A549 (cell line): ENCODE measurements at regions not wholly inside any gene's neighbourhood (a gene's known extent, or its start where the extent isn't known, plus 50 kb on each side); places are given as distances from the start of the nearest gene placed in this dataset.

Experiments
- ATAC-seq, 2 experiments: fragments of 200-7000 bp in 1 of 2; fragments of >200 bp in 1 of 2; cut with Nextera tagmentation in 1 of 2; cut with Tn5 transposase in 1 of 2; 3 replicates each; pipeline versions ENCODE4 v1.8.0 to v1.9.1; 2018 to 2020; ENCODE audit warnings: mild to moderate bottlenecking in 1 of 2, moderate library complexity in 1 of 2
- CTCF ChIA-PET: fragments of 300-600 bp; sonication (Branson Sonifier 250); formaldehyde crosslinking; extraction: SDS; loops from one replicate; lab custom pipeline; 2021; ENCODE audit warnings: antibody characterized with exemption, inconsistent platforms; lab: Yijun Ruan, JAX
- POLR2A ChIA-PET: fragments of 350-600 bp; formaldehyde crosslinking; extraction: SDS; loops from one replicate; lab custom pipeline; 2021; ENCODE audit warnings: antibody characterized with exemption, inconsistent platforms; lab: Yijun Ruan, JAX
- DNase-seq, 2 experiments: peaks; one replicate each; pipeline versions ENCODE4 v3.0.0 to v3.0.0-alpha.2; 2011 to 2016; ENCODE audit warnings: low read depth in 1 of 2, low spot score in 1 of 2
- FAIRE-seq: peaks from 2 replicates; lab custom pipeline; 2011; peaks lifted over from hg19 to GRCh38; lab: Jason Lieb, UNC
- H3K27ac ChIP-seq, 2 experiments: fragments of >200 bp; sonication (Bioruptor Twin); formaldehyde crosslinking; 3 replicates each; pipeline ENCODE4 v1.5.1; 2016 to 2017
- H3K4me1 ChIP-seq: fragments of >200 bp; sonication (Bioruptor Twin); formaldehyde crosslinking; 3 replicates; pipeline ENCODE4 v1.6.1; 2016
- H3K4me2 ChIP-seq: fragments of >200 bp; sonication (Bioruptor Twin); formaldehyde crosslinking; 3 replicates; pipeline ENCODE4 v1.6.1; 2016
- H3K4me3 ChIP-seq: fragments of >200 bp; sonication (Bioruptor Twin); formaldehyde crosslinking; 3 replicates; pipeline ENCODE4 v1.5.1; 2016
- H3K9me3 ChIP-seq: fragments of >200 bp; sonication (Bioruptor Twin); formaldehyde crosslinking; 3 replicates; pipeline ENCODE4 v1.6.1; 2016
- BCL3 ChIP-seq: fragments of >200 bp; sonication (Bioruptor Twin); formaldehyde crosslinking; IDR thresholded peaks from 3 replicates; pipeline ENCODE4 v1.6.1; 2016
- BHLHE40 ChIP-seq: IDR thresholded peaks from 2 replicates; pipeline ENCODE4 v1.6.1; 2012; ENCODE audit warnings: low read depth, low read length, inconsistent platforms
- CHD2 ChIP-seq: fragments of 150-350 bp; IDR thresholded peaks from 2 replicates; pipeline ENCODE4 v1.6.1; 2014; ENCODE audit warnings: low read length; ENCODE audit not compliant: partially characterized antibody
- CHD4 ChIP-seq: fragments of 200-600 bp; sonication (generic); IDR thresholded peaks from 2 replicates; pipeline ENCODE4 v1.6.1; 2016; ENCODE audit warnings: antibody characterized with exemption, mild to moderate bottlenecking, borderline replicate concordance
- E2F6 ChIP-seq: IDR thresholded peaks from 2 replicates; pipeline ENCODE4 v1.6.1; 2012; ENCODE audit warnings: low read depth, borderline replicate concordance
- EHMT2 ChIP-seq: fragments of 200-600 bp; sonication (generic); IDR thresholded peaks from 2 replicates; pipeline ENCODE4 v1.6.1; 2016; ENCODE audit warnings: antibody characterized with exemption, low read depth, mild to moderate bottlenecking, moderate library complexity
- ELK1 ChIP-seq: fragments of 150-350 bp; IDR thresholded peaks from 2 replicates; pipeline ENCODE4 v1.6.1; 2014; ENCODE audit warnings: low read depth, mild to moderate bottlenecking, low read length
- ESRRA ChIP-seq: fragments of 150-350 bp; IDR thresholded peaks from 2 replicates; pipeline ENCODE4 v1.6.1; 2014; ENCODE audit warnings: mild to moderate bottlenecking, low read length, borderline replicate concordance
- FOSB ChIP-seq: fragments of 250-450 bp; sonication (Bioruptor Pico); IDR thresholded peaks from 2 replicates; pipeline ENCODE4 v1.5.0; 2020; ENCODE audit warnings: mild to moderate bottlenecking, moderate library complexity
- FOXS1 ChIP-seq: fragments of 250-450 bp; sonication (Bioruptor Pico); IDR thresholded peaks from 2 replicates; pipeline ENCODE4 v1.5.0; 2020; ENCODE audit warnings: mild to moderate bottlenecking, moderate library complexity
- GATA3 ChIP-seq: IDR thresholded peaks from 2 replicates; pipeline ENCODE4 v1.6.1; 2012; ENCODE audit warnings: borderline replicate concordance
- HDAC2 ChIP-seq: fragments of 200-600 bp; sonication (generic); IDR thresholded peaks from 2 replicates; pipeline ENCODE4 v1.6.1; 2016
- HES2 ChIP-seq: fragments of >200 bp; sonication (Bioruptor Twin); formaldehyde crosslinking; IDR thresholded peaks from 2 replicates; pipeline ENCODE4 v1.6.1; 2016
- HEYL ChIP-seq: fragments of 250-450 bp; sonication (Bioruptor Pico); IDR thresholded peaks from 2 replicates; pipeline ENCODE4 v1.8.0; 2021; ENCODE audit warnings: mild to moderate bottlenecking, moderate library complexity
- HOXB13 ChIP-seq: fragments of 250-450 bp; sonication (Bioruptor Pico); IDR thresholded peaks from 2 replicates; pipeline ENCODE4 v1.5.0; 2020; ENCODE audit warnings: low read depth, mild to moderate bottlenecking, moderate library complexity
- JUNB ChIP-seq: fragments of >200 bp; sonication (Bioruptor Twin); formaldehyde crosslinking; IDR thresholded peaks from 2 replicates; pipeline ENCODE4 v1.6.1; 2016
- KDM1A ChIP-seq: fragments of 200-600 bp; sonication (generic); IDR thresholded peaks from 2 replicates; pipeline ENCODE4 v1.6.1; 2016; ENCODE audit warnings: low read depth, mild to moderate bottlenecking
- MAX ChIP-seq: IDR thresholded peaks from 2 replicates; pipeline ENCODE4 v1.6.1; 2012
- MYC ChIP-seq: IDR thresholded peaks from 2 replicates; pipeline ENCODE4 v1.6.1; 2012; ENCODE audit warnings: mild to moderate bottlenecking, inconsistent platforms, low read length, improper control_type of control experiment, borderline replicate concordance
- NPAS2 ChIP-seq: fragments of 250-450 bp; sonication (Bioruptor Pico); IDR thresholded peaks from 2 replicates; pipeline ENCODE4 v1.8.0; 2022; ENCODE audit warnings: mild to moderate bottlenecking, moderate library complexity, borderline replicate concordance
- PBX3 ChIP-seq: IDR thresholded peaks from 2 replicates; pipeline ENCODE4 v1.6.1; 2012
- PHF8 ChIP-seq: fragments of 200-600 bp; sonication (generic); IDR thresholded peaks from 2 replicates; pipeline ENCODE4 v1.6.1; 2016; ENCODE audit warnings: low read depth, mild to moderate bottlenecking, antibody characterized with exemption, moderate library complexity, borderline replicate concordance
- POLR2AphosphoS2 ChIP-seq: conservative IDR thresholded peaks from 2 replicates; pipeline ENCODE4 v1.6.1; 2012; ENCODE audit warnings: low read length, improper control_type of control experiment, inconsistent platforms
- TFCP2L1 ChIP-seq: fragments of 250-450 bp; sonication (Bioruptor Pico); IDR thresholded peaks from 2 replicates; pipeline ENCODE4 v1.5.0; 2021; ENCODE audit warnings: mild to moderate bottlenecking
- TP53 ChIP-seq: fragments of 250-450 bp; sonication (Bioruptor Pico); IDR thresholded peaks from 2 replicates; pipeline ENCODE4 v1.5.0; 2021; ENCODE audit warnings: mild to moderate bottlenecking, moderate library complexity
- USF2 ChIP-seq: fragments of 450-650 bp; IDR thresholded peaks from 2 replicates; pipeline ENCODE4 v1.6.1; 2014; ENCODE audit warnings: antibody characterized with exemption
- WGBS: methylation state at CpG from one replicate; pipeline ENCODE4 v1.1.6; 2017; ENCODE audit errors: missing lambda C conversion rate; 5-methylcytosine and 5-hydroxymethylcytosine counted together

GRCh38 chr14:38350102-38350501, 94.2 kb upstream of the CLEC14A start:
- Histone ChIP-seq H3K27ac (no peak overlapping the region), H3K4me3 (no peak overlapping the region), H3K4me2 (no peak overlapping the region), H3K4me1 (no peaks in the 10 kb centered on the region), H3K9me3 (no peaks in the 10 kb centered on the region)
- ChIA-PET POLR2A (no interaction called here), CTCF (no interaction called here)
- WGBS = 0% methylated on average over 1 of the region's 1 CpG
- DNase-seq = no peak
- no peak for FAIRE-seq
- no peak for TF ChIP-seq POLR2AphosphoS2
- no peak for TF ChIP-seq TP53 (CRISPR knock-in tag)
- TF ChIP-seq USF2 = no peak
- TF ChIP-seq MAX = no peak
- no peak for ATAC-seq

- no peak overlapping the region for H3K27ac ChIP-seq
Measured at GRCh38 chr14:38342803-38343202, 86.9 kb upstream of the CLEC14A start.

GRCh38 chr14:38339696-38340095, 83.8 kb upstream of the CLEC14A start:
- no peaks in the 10 kb centered on the region for H3K4me1 ChIP-seq
- H3K4me3 ChIP-seq = no peak overlapping the region
- FAIRE-seq = no peak
- no peak for DNase-seq
- 72% methylated on average over 1 of the region's 1 CpG for WGBS
- no peak overlapping the region for H3K27ac ChIP-seq
- TF ChIP-seq CHD4 = no peak
- TF ChIP-seq CHD2 = no peak
- TF ChIP-seq PHF8 = no peak
- no peak for TF ChIP-seq FOSB (CRISPR knock-in tag)
- TF ChIP-seq KDM1A = no peak
- TF ChIP-seq HEYL (CRISPR knock-in tag) = no peak
- no peak for TF ChIP-seq ELK1
- no peak for TF ChIP-seq JUNB
- no peak for TF ChIP-seq EHMT2
- no peak for TF ChIP-seq PBX3
- TF ChIP-seq HDAC2 = no peak
- TF ChIP-seq NPAS2 (CRISPR knock-in tag) = no peak
- ATAC-seq = no peak
- POLR2A ChIA-PET = no interaction called here
- H3K4me2 ChIP-seq = no peak overlapping the region
- no peaks in the 10 kb centered on the region for H3K9me3 ChIP-seq
- CTCF ChIA-PET = no interaction called here

More at GRCh38 chr14:38342803-38343202, 86.9 kb upstream of the CLEC14A start:
- CTCF ChIA-PET = no interaction called here
- DNase-seq (no peak), FAIRE-seq (no peak), ATAC-seq (no peak)
- no peaks in the 10 kb centered on the region for H3K4me1 ChIP-seq
- H3K4me3 ChIP-seq = no peak overlapping the region
- no peaks in the 10 kb centered on the region for H3K9me3 ChIP-seq
- no peak overlapping the region for H3K4me2 ChIP-seq
- POLR2A ChIA-PET = no interaction called here
- TF ChIP-seq BHLHE40 (no peak), FOXS1 (CRISPR knock-in tag) (no peak), PHF8 (no peak), E2F6 (no peak), HDAC2 (no peak), TP53 (CRISPR knock-in tag) (no peak), HOXB13 (CRISPR knock-in tag) (no peak), MAX (no peak), TFCP2L1 (CRISPR knock-in tag) (no peak), BCL3 (no peak), MYC (no peak), GATA3 (no peak), KDM1A (no peak), HEYL (CRISPR knock-in tag) (no peak), EHMT2 (no peak), HES2 (no peak), POLR2AphosphoS2 (no peak), ESRRA (no peak)
